ENCODE measurements at regions not wholly inside any gene's neighbourhood (a gene's known extent, or its start where the extent isn't known, plus 50 kb on each side); places are given as distances from the start of the nearest gene placed in this dataset.

GRCh38 chr4:36509845-36510244 is 228.4 kb downstream of the DTHD1 start:
- Histone ChIP-seq H3K36me3 (no peaks in the 10 kb centered on the region), H3K27ac (no peak overlapping the region), H3K9me3 (no peaks in the 10 kb centered on the region), H3K4me3 (no peak overlapping the region), H3K27me3 (no peaks in the 10 kb centered on the region), H3K4me1 (no peaks in the 10 kb centered on the region)
- intact Hi-C loops (cut with DNase I; ENCODE audit: low total_unique reads) = no loop called here
- TF ChIP-seq CTCF (IDR thresholded peaks at IDR 0.05) = no peak
- DNase-seq = no peak

- Histone ChIP-seq H3K4me3 (no peak overlapping the region), H3K27me3 (no peaks in the 10 kb centered on the region), H3K27ac (no peak overlapping the region), H3K36me3 (no peaks in the 10 kb centered on the region), H3K4me1 (no peaks in the 10 kb centered on the region), H3K9me3 (no peaks in the 10 kb centered on the region)
- intact Hi-C loops (cut with DNase I; ENCODE audit: low total_unique reads) = no loop called here
- no peak for TF ChIP-seq CTCF (IDR thresholded peaks at IDR 0.05)
- DNase-seq = no peak
Measured at GRCh38 chr4:36511785-36512184, 230.4 kb downstream of the DTHD1 start.

GRCh38 chr4:36516522-36517095 is 235.2 kb downstream of the DTHD1 start:
- no peaks in the 10 kb centered on the region for H3K4me1 ChIP-seq
- intact Hi-C loops (cut with DNase I; ENCODE audit: low total_unique reads) = no loop called here
- no peak for TF ChIP-seq CTCF (IDR thresholded peaks at IDR 0.05)
- DNase-seq = no peak
- H3K36me3 ChIP-seq = no peaks in the 10 kb centered on the region
- peaks cover 0 to 2% (median 0%) of the 10 kb centered on the region in 3 donors for H3K9me3 ChIP-seq
- H3K27ac ChIP-seq = no peak overlapping the region
- no peak overlapping the region for H3K4me3 ChIP-seq
- no peaks in the 10 kb centered on the region for H3K27me3 ChIP-seq

GRCh38 chr4:36523182-36523581 is 241.8 kb downstream of the DTHD1 start:
- Histone ChIP-seq H3K9me3 (peaks cover 0 to 4% (median 2%) of the 10 kb centered on the region in 3 donors), H3K4me1 (no peaks in the 10 kb centered on the region), H3K4me3 (no peak overlapping the region), H3K36me3 (no peaks in the 10 kb centered on the region), H3K27me3 (no peaks in the 10 kb centered on the region), H3K27ac (no peak overlapping the region)
- no peak for DNase-seq
- intact Hi-C loops (cut with DNase I; ENCODE audit: low total_unique reads) = no loop called here
- TF ChIP-seq CTCF (IDR thresholded peaks at IDR 0.05) = no peak

- no peak overlapping the region for H3K27ac ChIP-seq
Measured at GRCh38 chr4:36532670-36533379, 251.4 kb downstream of the DTHD1 start.

More at GRCh38 chr4:36532670-36533379, 251.4 kb downstream of the DTHD1 start:
- DNase-seq = no peak
- H3K36me3 ChIP-seq = no peaks in the 10 kb centered on the region
- no peak overlapping the region for H3K4me3 ChIP-seq
- H3K27me3 ChIP-seq = no peaks in the 10 kb centered on the region
- peaks cover 0 to 7% (median 6%) of the 10 kb centered on the region in 3 donors for H3K9me3 ChIP-seq
- intact Hi-C loops (cut with DNase I; ENCODE audit: low total_unique reads) = no loop called here
- no peaks in the 10 kb centered on the region for H3K4me1 ChIP-seq
- TF ChIP-seq CTCF (IDR thresholded peaks at IDR 0.05) = no peak
